H1 (cell line): ENCODE measurements at regions not wholly inside any gene's neighbourhood (a gene's known extent, or its start where the extent isn't known, plus 50 kb on each side); places are given as distances from the start of the nearest gene placed in this dataset.

ENCODE experiments used
- CTCF ChIA-PET: fragments of 300-600 bp; sonication (Branson Sonifier 250); formaldehyde crosslinking; loops from one replicate; lab custom pipeline; 2021; ENCODE audit not compliant: partially characterized antibody; lab: Charles Lee
- POLR2A ChIA-PET: fragments of 300-600 bp; sonication (Branson Sonifier 250); formaldehyde crosslinking; loops from one replicate; lab custom pipeline; 2021; ENCODE audit warnings: inconsistent platforms; ENCODE audit not compliant: partially characterized antibody; lab: Charles Lee
- DNase-seq, 2 experiments: peaks; one replicate each; pipeline versions ENCODE4 v3.0.0 to v3.0.0-alpha.2; 2010 to 2022; ENCODE audit warnings: low spot score in 2 of 2, low read depth in 1 of 2, mixed read lengths in 1 of 2
- FAIRE-seq: peaks from 2 replicates; lab custom pipeline; 2011; peaks lifted over from hg19 to GRCh38; lab: Jason Lieb, UNC
- H2AFZ ChIP-seq: 2 replicates; pipeline ENCODE4 v1.8.1; 2012; ENCODE audit warnings: low read length, inconsistent platforms
- H2AK5ac ChIP-seq: 2 replicates; pipeline ENCODE4 v1.6.1; 2013; ENCODE audit warnings: low read depth, low read length
- H2BK120ac ChIP-seq: replicated peaks from 2 replicates; pipeline ENCODE3; 2013; ENCODE audit warnings: low read depth, low read length, inconsistent platforms
- H2BK12ac ChIP-seq: 2 replicates; pipeline ENCODE4 v1.6.1; 2013; ENCODE audit warnings: low read depth, low read length
- H2BK15ac ChIP-seq: 2 replicates; pipeline ENCODE4 v1.6.1; 2013; ENCODE audit warnings: low read length
- H2BK20ac ChIP-seq: 2 replicates; pipeline ENCODE4 v1.6.1; 2013; ENCODE audit warnings: low read length
- H2BK5ac ChIP-seq: 2 replicates; pipeline ENCODE4 v1.6.1; 2013; ENCODE audit warnings: low read depth, low read length
- H3K14ac ChIP-seq: 2 replicates; pipeline ENCODE4 v1.6.1; 2013; ENCODE audit warnings: inconsistent platforms; ENCODE audit not compliant: insufficient read length
- H3K18ac ChIP-seq: 2 replicates; pipeline ENCODE4 v1.6.1; 2013; ENCODE audit warnings: low read length; ENCODE audit errors: extremely low read depth
- H3K23ac ChIP-seq: 2 replicates; pipeline ENCODE4 v1.6.1; 2013; ENCODE audit warnings: inconsistent platforms; ENCODE audit not compliant: insufficient read length
- H3K23me2 ChIP-seq: 2 replicates; pipeline ENCODE4 v1.6.1; 2013; ENCODE audit warnings: low read depth, low read length
- H3K27ac ChIP-seq: 2 replicates; pipeline ENCODE4 v1.6.1; 2011; ENCODE audit warnings: low read depth, low read length, inconsistent platforms
- H3K27me3 ChIP-seq, 4 experiments: replicated peaks in 1 of 4; 1 replicate in 1 of 4; 2 replicates in 3 of 4; pipeline versions ENCODE4 v1.6.1 to v1.8.1; 2011 to 2013; ENCODE audit warnings: low read length in 3 of 4, mild to moderate bottlenecking in 3 of 4, inconsistent platforms in 2 of 4, mixed read lengths in 2 of 4, moderate library complexity in 1 of 4; ENCODE audit not compliant: control insufficient read depth in 3 of 4, insufficient read depth in 3 of 4; ENCODE audit errors: extremely low read depth in 1 of 4
- H3K36me3 ChIP-seq, 4 experiments: 2 replicates each; pipeline versions ENCODE4 v1.6.1 to v1.8.1; 2011 to 2013; ENCODE audit warnings: mild to moderate bottlenecking in 4 of 4, low read length in 3 of 4, moderate library complexity in 2 of 4, control low read depth in 1 of 4, inconsistent platforms in 1 of 4; ENCODE audit not compliant: insufficient read depth in 4 of 4, control insufficient read depth in 2 of 4
- H3K4ac ChIP-seq: replicated peaks from 2 replicates; pipeline ENCODE3; 2013; ENCODE audit warnings: low read length, low read depth, mixed read lengths, inconsistent platforms; ENCODE audit not compliant: insufficient read length
- H3K4me1 ChIP-seq, 4 experiments: replicated peaks in 1 of 4; 1 replicate in 1 of 4; 2 replicates in 3 of 4; pipeline versions ENCODE4 v1.6.1 to v1.8.1; 2011 to 2013; ENCODE audit warnings: low read length in 3 of 4, inconsistent platforms in 2 of 4, mixed read lengths in 1 of 4; ENCODE audit not compliant: insufficient read depth in 4 of 4, control insufficient read depth in 3 of 4
- H3K4me2 ChIP-seq, 2 experiments: 2 replicates each; pipeline versions ENCODE4 v1.6.1 to v1.8.1; 2011 to 2013; ENCODE audit warnings: low read depth in 2 of 2, low read length in 2 of 2, control low read depth in 1 of 2, inconsistent platforms in 1 of 2, mild to moderate bottlenecking in 1 of 2; ENCODE audit not compliant: insufficient read depth in 1 of 2
- H3K4me3 ChIP-seq, 4 experiments: fragments of 200-600, 300-600 bp in 1 of 4; sonication (generic), shearing (Covaris generic), sonication (Bioruptor Twin) in 1 of 4; 2 replicates each; pipeline versions ENCODE4 v1.5.1 to v1.8.1; 2011 to 2016; ENCODE audit warnings: low read length in 4 of 4, low read depth in 3 of 4, control low read depth in 2 of 4, inconsistent platforms in 2 of 4, mild to moderate bottlenecking in 2 of 4, mixed read lengths in 1 of 4, moderate library complexity in 1 of 4; ENCODE audit not compliant: insufficient read depth in 2 of 4; ENCODE audit errors: extremely low read depth in 1 of 4
- H3K56ac ChIP-seq: replicated peaks from 2 replicates; pipeline ENCODE3; 2013; ENCODE audit warnings: low read depth, mild to moderate bottlenecking, mixed read lengths, low read length, inconsistent platforms; ENCODE audit not compliant: insufficient read length
- H3K79me1 ChIP-seq: 2 replicates; pipeline ENCODE4 v1.6.1; 2013; ENCODE audit warnings: low read depth, low read length, control low read depth
- H3K79me2 ChIP-seq, 2 experiments: 2 replicates each; pipeline versions ENCODE4 v1.6.1 to v1.8.1; 2012 to 2013; ENCODE audit warnings: low read length in 2 of 2, mild to moderate bottlenecking in 2 of 2, inconsistent platforms in 1 of 2; ENCODE audit not compliant: insufficient read depth in 2 of 2, control insufficient read depth in 1 of 2
- H3K9ac ChIP-seq, 4 experiments: replicated peaks in 1 of 4; 1 replicate in 1 of 4; 2 replicates in 3 of 4; pipeline versions ENCODE4 v1.6.1 to v1.8.1; 2011 to 2013; ENCODE audit warnings: low read depth in 3 of 4, low read length in 3 of 4, control low read depth in 2 of 4, mild to moderate bottlenecking in 2 of 4, moderate library complexity in 2 of 4, inconsistent platforms in 1 of 4; ENCODE audit errors: extremely low read depth in 1 of 4
- H3K9me3 ChIP-seq, 2 experiments: 2 replicates each; pipeline versions ENCODE4 v1.6.1 to v1.8.1; 2012 to 2013; ENCODE audit warnings: mild to moderate bottlenecking in 2 of 2, moderate library complexity in 2 of 2, control low read depth in 1 of 2, inconsistent platforms in 1 of 2, low read depth in 1 of 2, low read length in 1 of 2, mixed read lengths in 1 of 2; ENCODE audit not compliant: insufficient read depth in 2 of 2
- H4K20me1 ChIP-seq, 2 experiments: replicated peaks in 1 of 2; 2 replicates each; pipeline versions ENCODE3 to v1.8.1; 2011 to 2013; ENCODE audit warnings: inconsistent platforms in 2 of 2, low read length in 2 of 2, mild to moderate bottlenecking in 1 of 2; ENCODE audit not compliant: insufficient read depth in 2 of 2, control insufficient read depth in 1 of 2
- H4K5ac ChIP-seq: 2 replicates; pipeline ENCODE4 v1.6.1; 2013; ENCODE audit warnings: low read length, low read depth, mixed read lengths, inconsistent platforms; ENCODE audit not compliant: insufficient read length
- H4K8ac ChIP-seq: 2 replicates; pipeline ENCODE4 v1.8.0; 2013; ENCODE audit warnings: mild to moderate bottlenecking, moderate library complexity, low read length, inconsistent platforms; ENCODE audit not compliant: insufficient read depth; ENCODE audit errors: extremely low read depth
- H4K91ac ChIP-seq: replicated peaks from 2 replicates; pipeline ENCODE3; 2013; ENCODE audit warnings: low read length, mixed read lengths, inconsistent platforms; ENCODE audit not compliant: insufficient read length
- CBX5 ChIP-seq: fragments of 300-800, 300-1000 bp; sonication (generic); IDR thresholded peaks from 2 replicates; pipeline ENCODE4 v1.7.1; 2016; ENCODE audit warnings: antibody characterized with exemption, low read length, low read depth
- CBX8 ChIP-seq: fragments of 300-800, 300-1000 bp; sonication (generic); IDR thresholded peaks from 2 replicates; pipeline ENCODE4 v1.7.1; 2016; ENCODE audit warnings: low read depth, low read length, borderline replicate concordance
- CHD1 ChIP-seq: IDR thresholded peaks from 2 replicates; pipeline ENCODE4 v1.6.1; 2012; ENCODE audit warnings: low read depth, low read length, improper control_type of control experiment
- EGR1 ChIP-seq: IDR thresholded peaks from 2 replicates; pipeline ENCODE4 v1.6.1; 2011; ENCODE audit warnings: low read depth, low read length, borderline replicate concordance
- POLR2A ChIP-seq, 2 experiments: IDR thresholded peaks; 1 replicate in 1 of 2; 2 replicates in 1 of 2; pipeline ENCODE4 v1.6.1; 2011; ENCODE audit warnings: low read depth in 2 of 2, low read length in 2 of 2, mild to moderate bottlenecking in 2 of 2; ENCODE audit errors: control extremely low read depth in 1 of 2
- RNF2 ChIP-seq: fragments of 200-900, 300-1000 bp; sonication (generic); IDR thresholded peaks from 2 replicates; pipeline ENCODE4 v1.7.1; 2016; ENCODE audit warnings: borderline replicate concordance, low read depth, mild to moderate bottlenecking, antibody characterized with exemption, low read length; ENCODE audit not compliant: poor library complexity, severe bottlenecking; ENCODE audit errors: missing control alignments
- TBP ChIP-seq: IDR thresholded peaks from 2 replicates; pipeline ENCODE4 v1.6.1; 2011; ENCODE audit warnings: low read depth, low read length, improper control_type of control experiment
- TCF12 ChIP-seq: IDR thresholded peaks from 2 replicates; pipeline ENCODE4 v1.6.1; 2011; ENCODE audit warnings: low read depth, mild to moderate bottlenecking, low read length
- WGBS, 2 experiments: shearing (Covaris generic) in 1 of 2; methylation state at CpG; one replicate each; pipeline versions ENCODE4 v1.1.6 to v1.1.7; 2013 to 2015; ENCODE audit warnings: low lambda C conversion rate in 2 of 2, mixed read lengths in 2 of 2, inconsistent platforms in 1 of 2, low coverage in 1 of 2, missing lambda C conversion rate in 1 of 2; ENCODE audit not compliant: insufficient replicate concordance in 2 of 2, insufficient coverage in 1 of 2, insufficient read length in 1 of 2; ENCODE audit errors: extremely low coverage in 1 of 2, missing lambda C conversion rate in 1 of 2; 5-methylcytosine and 5-hydroxymethylcytosine counted together
- TF ChIP-seq, protein P1 (sequence below): IDR thresholded peaks from 2 replicates; pipeline ENCODE4 v1.6.1; 2011; ENCODE audit warnings: low read depth, mild to moderate bottlenecking, low read length; ENCODE audit not compliant: insufficient read depth
- TF ChIP-seq, protein P2 (sequence below): IDR thresholded peaks from 2 replicates; pipeline ENCODE4 v1.6.1; 2011; ENCODE audit warnings: low read length, improper control_type of control experiment

DNA sequence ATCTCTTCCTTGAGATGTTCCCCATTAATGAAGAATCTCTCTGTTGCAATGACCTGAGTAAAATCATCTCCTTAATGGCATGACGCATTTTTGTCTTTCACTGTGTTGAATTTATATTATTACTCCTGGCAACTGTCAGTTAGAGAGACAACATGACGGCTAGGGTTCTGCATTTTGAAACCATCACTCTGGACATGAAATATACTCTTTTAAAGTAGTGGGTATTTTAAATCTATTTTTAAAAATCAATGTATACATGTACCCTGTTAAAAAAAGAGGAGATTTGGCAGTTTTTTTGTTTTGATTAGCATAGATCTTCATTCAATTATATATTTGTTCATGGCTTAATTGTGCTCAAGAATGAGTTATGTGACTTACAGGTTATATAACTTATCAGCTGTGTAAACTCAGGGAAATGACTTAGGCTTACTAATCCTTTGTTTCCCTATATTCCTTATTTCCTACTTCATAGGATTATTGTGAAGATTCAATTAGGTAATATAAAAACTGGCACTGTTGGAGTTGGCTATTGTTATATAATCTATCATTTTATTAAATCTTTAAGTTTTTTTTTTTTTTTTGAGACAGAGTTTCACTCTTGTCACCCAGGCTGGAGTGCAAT is 632.0 kb upstream of the SPRY2 start:
- no peak overlapping the region for H3K4me2 ChIP-seq
- DNase-seq, result no peak
- CTCF ChIA-PET, result no interaction called here
- H2BK20ac ChIP-seq, result no peak overlapping the region
- WGBS, 2 experiments, result 88% methylated on average over 2 of the region's 2 CpGs; no CpG with 5 or more reads in 1 of the 2 experiments
- no peak overlapping the region for H3K4me3 ChIP-seq
- no peak overlapping the region for H3K14ac ChIP-seq
- H2BK15ac ChIP-seq, result no peak overlapping the region
- no peak overlapping the region for H3K56ac ChIP-seq
- H2BK5ac ChIP-seq, result no peak overlapping the region
- H3K27ac ChIP-seq, result no peak overlapping the region
- no peak overlapping the region for H2AFZ ChIP-seq
- no peaks in the 10 kb centered on the region for H3K79me1 ChIP-seq
- no peaks in the 10 kb centered on the region for H4K20me1 ChIP-seq
- H2BK120ac ChIP-seq, result no peak overlapping the region
- no peak overlapping the region for H2AK5ac ChIP-seq
- FAIRE-seq, result no peak
- H3K4me1 ChIP-seq, result no peaks in the 10 kb centered on the region; a peak in 1 of 7 replicates
- no peak overlapping the region for H4K5ac ChIP-seq
- POLR2A ChIA-PET, result no interaction called here
- H4K91ac ChIP-seq, result no peak overlapping the region
- no peaks in the 10 kb centered on the region for H3K23me2 ChIP-seq
- no peaks in the 10 kb centered on the region for H3K9me3 ChIP-seq
- H3K4ac ChIP-seq, result no peak overlapping the region
- no peaks in the 10 kb centered on the region for H3K36me3 ChIP-seq
- H4K8ac ChIP-seq, result no peak overlapping the region
- H2BK12ac ChIP-seq, result no peak overlapping the region
- H3K18ac ChIP-seq, result no peak overlapping the region
- H3K79me2 ChIP-seq, result no peaks in the 10 kb centered on the region
- no peaks in the 10 kb centered on the region for H3K27me3 ChIP-seq
- H3K23ac ChIP-seq, result no peak overlapping the region
- no peak overlapping the region for H3K9ac ChIP-seq
- TF ChIP-seq EGR1 (no peak), POLR2A (IDR thresholded peaks at IDR 0.05; ENCODE audit: control extremely low read depth in 1 of 2, low read depth in 2 of 2, low read length in 2 of 2) (no peak), CBX5 (no peak), TBP (no peak), RNF2 (no peak), CBX8 (no peak), CHD1 (no peak), TCF12 (no peak)
- TF ChIP-seq, protein P1, sequence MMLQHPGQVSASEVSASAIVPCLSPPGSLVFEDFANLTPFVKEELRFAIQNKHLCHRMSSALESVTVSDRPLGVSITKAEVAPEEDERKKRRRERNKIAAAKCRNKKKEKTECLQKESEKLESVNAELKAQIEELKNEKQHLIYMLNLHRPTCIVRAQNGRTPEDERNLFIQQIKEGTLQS, result no peak
- TF ChIP-seq, protein P2, sequence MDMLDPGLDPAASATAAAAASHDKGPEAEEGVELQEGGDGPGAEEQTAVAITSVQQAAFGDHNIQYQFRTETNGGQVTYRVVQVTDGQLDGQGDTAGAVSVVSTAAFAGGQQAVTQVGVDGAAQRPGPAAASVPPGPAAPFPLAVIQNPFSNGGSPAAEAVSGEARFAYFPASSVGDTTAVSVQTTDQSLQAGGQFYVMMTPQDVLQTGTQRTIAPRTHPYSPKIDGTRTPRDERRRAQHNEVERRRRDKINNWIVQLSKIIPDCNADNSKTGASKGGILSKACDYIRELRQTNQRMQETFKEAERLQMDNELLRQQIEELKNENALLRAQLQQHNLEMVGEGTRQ, result no peak
